Type B pancreatic cell (in vitro differentiated cells): ENCODE measurements at regions not wholly inside any gene's neighbourhood (a gene's known extent, or its start where the extent isn't known, plus 50 kb on each side); places are given as distances from the start of the nearest gene placed in this dataset.

ENCODE experiments used
- DNase-seq: peaks from one replicate; pipeline ENCODE4 v3.0.0; 2021; ENCODE audit warnings: mixed read lengths; ENCODE audit not compliant: unreplicated experiment; ENCODE audit errors: extremely low spot score
- H3K27ac Mint-ChIP-seq: 2 replicates; pipeline ENCODE4 v1.8.0; 2021; ENCODE audit warnings: mild to moderate bottlenecking, mixed read lengths
- H3K27me3 Mint-ChIP-seq: 2 replicates; pipeline ENCODE4 v1.8.0; 2021; ENCODE audit warnings: mixed read lengths
- H3K36me3 Mint-ChIP-seq: 2 replicates; pipeline ENCODE4 v1.8.0; 2021; ENCODE audit warnings: mixed read lengths
- H3K4me1 Mint-ChIP-seq: one replicate; pipeline ENCODE4 v1.8.0; 2021; ENCODE audit warnings: mixed read lengths; ENCODE audit not compliant: unreplicated experiment
- H3K4me3 Mint-ChIP-seq: 2 replicates; pipeline ENCODE4 v1.8.0; 2021; ENCODE audit warnings: mild to moderate bottlenecking, mixed read lengths
- H3K9me3 Mint-ChIP-seq: 2 replicates; pipeline ENCODE4 v1.8.0; 2021; ENCODE audit warnings: mixed read lengths
- CTCF ChIP-seq: fragments of 200-600 bp; sonication (generic); conservative IDR thresholded peaks from 2 replicates; pipeline ENCODE4 v1.5.0; 2021; ENCODE audit warnings: antibody characterized with exemption, mild to moderate bottlenecking

- DNase-seq = no peak
- Mint-ChIP-seq H3K36me3 (no peaks in the 10 kb centered on the region), H3K4me3 (no peak overlapping the region), H3K27me3 (peaks cover 3% of the 10 kb centered on the region), H3K27ac (no peak overlapping the region), H3K9me3 (no peaks in the 10 kb centered on the region), H3K4me1 (no peaks in the 10 kb centered on the region)
- TF ChIP-seq CTCF = no peak
These were observed 179.9 kb downstream of the GABRG1 start for GRCh38 chr4:45944000-45944399.

GRCh38 chr4:45939056-45939455, 184.8 kb downstream of the GABRG1 start:
- Mint-ChIP-seq H3K4me3 (no peak overlapping the region), H3K9me3 (no peaks in the 10 kb centered on the region), H3K27ac (no peak overlapping the region), H3K4me1 (no peaks in the 10 kb centered on the region), H3K27me3 (peaks cover 3% of the 10 kb centered on the region), H3K36me3 (no peaks in the 10 kb centered on the region)
- no peak for TF ChIP-seq CTCF
- DNase-seq = no peak

GRCh38 chr4:45931154-45931553, 192.7 kb downstream of the GABRG1 start:
- Mint-ChIP-seq H3K4me1 (no peaks in the 10 kb centered on the region), H3K36me3 (no peaks in the 10 kb centered on the region), H3K27ac (no peak overlapping the region), H3K9me3 (no peaks in the 10 kb centered on the region), H3K4me3 (no peak overlapping the region), H3K27me3 (no peaks in the 10 kb centered on the region)
- no peak for DNase-seq
- no peak for TF ChIP-seq CTCF

- no peak overlapping the region for H3K27ac Mint-ChIP-seq
- no peak overlapping the region for H3K4me3 Mint-ChIP-seq
- TF ChIP-seq CTCF = no peak
- no peaks in the 10 kb centered on the region for H3K4me1 Mint-ChIP-seq
- H3K36me3 Mint-ChIP-seq = no peaks in the 10 kb centered on the region
- no peaks in the 10 kb centered on the region for H3K27me3 Mint-ChIP-seq
- H3K9me3 Mint-ChIP-seq = no peaks in the 10 kb centered on the region
- no peak for DNase-seq
These were observed 196.2 kb downstream of the GABRG1 start for GRCh38 chr4:45927641-45928040.

GRCh38 chr4:45925809-45926208, 198.0 kb downstream of the GABRG1 start:
- no peak for TF ChIP-seq CTCF
- DNase-seq = no peak
- Mint-ChIP-seq H3K36me3 (no peaks in the 10 kb centered on the region), H3K27me3 (no peaks in the 10 kb centered on the region), H3K4me3 (no peak overlapping the region), H3K27ac (no peak overlapping the region), H3K9me3 (no peaks in the 10 kb centered on the region), H3K4me1 (no peaks in the 10 kb centered on the region)

GRCh38 chr4:45920861-45921260, 203.0 kb downstream of the GABRG1 start:
- H3K36me3 Mint-ChIP-seq = no peaks in the 10 kb centered on the region
- no peak for TF ChIP-seq CTCF
- no peak overlapping the region for H3K4me3 Mint-ChIP-seq
- no peaks in the 10 kb centered on the region for H3K4me1 Mint-ChIP-seq
- DNase-seq = no peak
- H3K27ac Mint-ChIP-seq = no peak overlapping the region
- no peaks in the 10 kb centered on the region for H3K27me3 Mint-ChIP-seq
- H3K9me3 Mint-ChIP-seq = no peaks in the 10 kb centered on the region
